Mammary epithelial cell (primary cell): ENCODE measurements at regions not wholly inside any gene's neighbourhood (a gene's known extent, or its start where the extent isn't known, plus 50 kb on each side); places are given as distances from the start of the nearest gene placed in this dataset.
"Not testable (repeated sequence)": the region's sequence is repeated elsewhere in the genome, so short reads cannot be mapped to it uniquely, and the experiment has no call there.

Source experiments
- EZH2 ChIP-seq: IDR thresholded peaks from 2 replicates; pipeline ENCODE4 v1.6.1; 2012; ENCODE audit warnings: low read length, inconsistent platforms, borderline replicate concordance
- TF ChIP-seq, protein P1 (sequence below), 2 donors: IDR thresholded peaks in 1 of 2; conservative IDR thresholded peaks in 1 of 2; 2 replicates each; pipeline ENCODE4 v1.5.1; 2011 to 2012; ENCODE audit warnings: inconsistent platforms in 2 of 2, low read length in 2 of 2, mild to moderate bottlenecking in 2 of 2, control low read depth in 1 of 2, low read depth in 1 of 2; ENCODE audit not compliant: insufficient read depth in 1 of 2; ENCODE audit errors: extremely low read depth in 1 of 2

DNA sequence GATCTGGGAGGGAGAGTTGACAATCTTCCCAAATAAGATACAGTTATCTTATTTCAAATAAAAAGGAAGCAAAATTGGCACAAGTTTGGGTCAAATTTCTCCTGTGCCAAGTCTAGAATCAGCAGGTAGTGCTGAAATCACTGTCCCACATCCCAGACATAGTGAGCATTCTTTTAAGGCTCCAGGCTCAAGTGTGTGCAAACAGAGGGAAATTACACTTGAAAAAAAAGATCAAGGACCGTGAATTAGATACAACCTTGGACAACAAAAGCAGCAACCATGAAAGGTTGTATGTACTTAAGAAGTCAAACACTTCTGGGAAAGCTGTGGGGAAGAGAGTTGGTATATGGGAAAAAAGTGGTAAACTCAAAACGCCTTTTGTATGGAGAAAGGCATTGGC lies 280.2 kb upstream of the PLGLB1 start:
- TF ChIP-seq, protein P1, sequence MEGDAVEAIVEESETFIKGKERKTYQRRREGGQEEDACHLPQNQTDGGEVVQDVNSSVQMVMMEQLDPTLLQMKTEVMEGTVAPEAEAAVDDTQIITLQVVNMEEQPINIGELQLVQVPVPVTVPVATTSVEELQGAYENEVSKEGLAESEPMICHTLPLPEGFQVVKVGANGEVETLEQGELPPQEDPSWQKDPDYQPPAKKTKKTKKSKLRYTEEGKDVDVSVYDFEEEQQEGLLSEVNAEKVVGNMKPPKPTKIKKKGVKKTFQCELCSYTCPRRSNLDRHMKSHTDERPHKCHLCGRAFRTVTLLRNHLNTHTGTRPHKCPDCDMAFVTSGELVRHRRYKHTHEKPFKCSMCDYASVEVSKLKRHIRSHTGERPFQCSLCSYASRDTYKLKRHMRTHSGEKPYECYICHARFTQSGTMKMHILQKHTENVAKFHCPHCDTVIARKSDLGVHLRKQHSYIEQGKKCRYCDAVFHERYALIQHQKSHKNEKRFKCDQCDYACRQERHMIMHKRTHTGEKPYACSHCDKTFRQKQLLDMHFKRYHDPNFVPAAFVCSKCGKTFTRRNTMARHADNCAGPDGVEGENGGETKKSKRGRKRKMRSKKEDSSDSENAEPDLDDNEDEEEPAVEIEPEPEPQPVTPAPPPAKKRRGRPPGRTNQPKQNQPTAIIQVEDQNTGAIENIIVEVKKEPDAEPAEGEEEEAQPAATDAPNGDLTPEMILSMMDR (conservative IDR thresholded peaks at IDR 0.05 in 1 of 2, IDR thresholded peaks at IDR 0.05 in 1 of 2; ENCODE audit: extremely low read depth in 1 of 2, insufficient read depth in 1 of 2, low read depth in 1 of 2, low read length in 2 of 2): not testable (repeated sequence)
- TF ChIP-seq EZH2: not testable (repeated sequence)
